SK-N-SH (cell line): ENCODE measurements at regions not wholly inside any gene's neighbourhood (a gene's known extent, or its start where the extent isn't known, plus 50 kb on each side); places are given as distances from the start of the nearest gene placed in this dataset.
A peak's percentile ranks its signal among the peaks of the same experiment; 100 is the strongest.

ENCODE experiments used
- CTCF ChIA-PET: fragments of 300-600, 350-600 bp; formaldehyde crosslinking; extraction: SDS; loops from one replicate; lab custom pipeline; 2021; lab: Yijun Ruan, JAX
- POLR2A ChIA-PET: fragments of 350-600 bp; sonication (Branson Sonifier 250); formaldehyde crosslinking; extraction: SDS; loops from one replicate; lab custom pipeline; 2020; ENCODE audit warnings: antibody characterized with exemption, inconsistent platforms; lab: Yijun Ruan, JAX
- DNase-seq: peaks from one replicate; pipeline ENCODE4 v3.0.0; 2012
- H2AFZ ChIP-seq: fragments of 200-600 bp; sonication (generic); 2 replicates; pipeline ENCODE4 v1.8.1; 2016; ENCODE audit warnings: antibody characterized with exemption, mild to moderate bottlenecking, low read depth
- H3F3A ChIP-seq: fragments of 200-600 bp; sonication (generic); replicated peaks from 2 replicates; pipeline ENCODE3; 2016; ENCODE audit warnings: antibody characterized with exemption, mild to moderate bottlenecking; ENCODE audit not compliant: insufficient read depth
- H3K27ac ChIP-seq, 2 experiments: fragments of 200-500 bp in 1 of 2; fragments of 200-600 bp in 1 of 2; sonication (Bioruptor generic) in 1 of 2; sonication (generic), shearing (Covaris generic) in 1 of 2; 2 replicates each; pipeline versions ENCODE4 v1.5.1 to v1.6.1; 2014 to 2016; ENCODE audit warnings: low read depth in 2 of 2, inconsistent platforms in 1 of 2, low read length in 1 of 2, mild to moderate bottlenecking in 1 of 2, mixed read lengths in 1 of 2
- H3K27me3 ChIP-seq: fragments of 200-600 bp; sonication (generic), shearing (Covaris generic); 2 replicates; pipeline ENCODE4 v1.6.1; 2016; ENCODE audit warnings: mixed run types; ENCODE audit not compliant: insufficient read depth
- H3K36me3 ChIP-seq, 2 experiments: fragments of 200-500 bp in 1 of 2; fragments of 200-600 bp in 1 of 2; sonication (Bioruptor generic) in 1 of 2; sonication (generic) in 1 of 2; replicated peaks in 1 of 2; 2 replicates each; pipeline versions ENCODE3 to v1.5.1; 2014 to 2016; ENCODE audit warnings: low read length in 1 of 2, mild to moderate bottlenecking in 1 of 2; ENCODE audit not compliant: insufficient read depth in 2 of 2, control insufficient read depth in 1 of 2
- H3K4me1 ChIP-seq, 2 experiments: fragments of 200-500 bp in 1 of 2; fragments of 200-600 bp in 1 of 2; sonication (Bioruptor generic) in 1 of 2; sonication (generic), shearing (Covaris generic) in 1 of 2; 2 replicates each; pipeline versions ENCODE4 v1.5.1 to v1.6.1; 2014 to 2016; ENCODE audit warnings: low read depth in 1 of 2, low read length in 1 of 2, mixed run types in 1 of 2; ENCODE audit not compliant: insufficient read depth in 2 of 2, control insufficient read depth in 1 of 2
- H3K4me2 ChIP-seq: fragments of 200-600 bp; sonication (generic), shearing (Covaris generic); 2 replicates; pipeline ENCODE4 v1.6.1; 2017; ENCODE audit warnings: mixed run types
- H3K4me3 ChIP-seq, 2 experiments: fragments of 200-500 bp in 1 of 2; fragments of 200-600 bp in 1 of 2; sonication (Bioruptor generic) in 1 of 2; sonication (generic), shearing (Covaris generic) in 1 of 2; 2 replicates each; pipeline versions ENCODE4 v1.5.1 to v1.8.1; 2014 to 2016; ENCODE audit warnings: low read depth in 2 of 2, inconsistent platforms in 1 of 2, low read length in 1 of 2, mild to moderate bottlenecking in 1 of 2, mixed read lengths in 1 of 2, moderate library complexity in 1 of 2
- H3K79me2 ChIP-seq: fragments of 200-600 bp; sonication (generic); 2 replicates; pipeline ENCODE4 v1.8.1; 2017; ENCODE audit warnings: mild to moderate bottlenecking; ENCODE audit not compliant: insufficient read depth
- H3K9ac ChIP-seq: fragments of 200-600 bp; sonication (generic); 2 replicates; pipeline ENCODE4 v1.6.1; 2017; ENCODE audit warnings: mixed run types
- H3K9me2 ChIP-seq: fragments of 200-600 bp; sonication (generic); 2 replicates; pipeline ENCODE4 v1.6.1; 2017; ENCODE audit warnings: mixed run types
- H3K9me3 ChIP-seq: fragments of 200-600 bp; sonication (generic); 2 replicates; pipeline ENCODE4 v1.6.1; 2017; ENCODE audit warnings: mixed run types, mild to moderate bottlenecking, moderate library complexity
- H4K20me1 ChIP-seq: fragments of 200-600 bp; sonication (generic); 2 replicates; pipeline ENCODE4 v1.6.1; 2017; ENCODE audit warnings: mild to moderate bottlenecking, mixed run types; ENCODE audit not compliant: insufficient read depth
- ELF1 ChIP-seq: IDR thresholded peaks from 2 replicates; pipeline ENCODE4 v1.4.0; 2012
- EZH2phosphoT487 ChIP-seq: fragments of 200-600 bp; sonication (generic); IDR thresholded peaks from 2 replicates; pipeline ENCODE4 v1.6.1; 2017; ENCODE audit warnings: low read depth, mixed run types, mild to moderate bottlenecking, antibody characterized with exemption, moderate library complexity, borderline replicate concordance
- FOXJ3 ChIP-seq: sonication (generic); formaldehyde crosslinking; IDR thresholded peaks from 2 replicates; pipeline ENCODE4 v1.5.1; 2020; ENCODE audit warnings: mild to moderate bottlenecking, missing genetic modification reagents
- FOXM1 ChIP-seq: IDR thresholded peaks from 2 replicates; pipeline ENCODE4 v1.4.0; 2012; ENCODE audit warnings: low read depth, mild to moderate bottlenecking
- GABPA ChIP-seq: IDR thresholded peaks from 2 replicates; pipeline ENCODE4 v1.4.0; 2012; ENCODE audit warnings: low read depth, mild to moderate bottlenecking
- JUND ChIP-seq: IDR thresholded peaks from 2 replicates; pipeline ENCODE4 v1.4.0; 2012
- MAX ChIP-seq: IDR thresholded peaks from 2 replicates; pipeline ENCODE4 v1.4.0; 2012; ENCODE audit warnings: low read depth
- MEF2A ChIP-seq: IDR thresholded peaks from 2 replicates; pipeline ENCODE4 v1.4.0; 2012; ENCODE audit warnings: low read depth, borderline replicate concordance
- PBX3 ChIP-seq: IDR thresholded peaks from 2 replicates; pipeline ENCODE4; 2012
- RCOR1 ChIP-seq: fragments of 150-350 bp; IDR thresholded peaks from 2 replicates; pipeline ENCODE4 v1.6.1; 2017; ENCODE audit warnings: antibody characterized with exemption, low read length
- REST ChIP-seq: IDR thresholded peaks from 2 replicates; pipeline ENCODE4 v1.6.1; 2012; ENCODE audit warnings: mild to moderate bottlenecking, low read depth, low read length, moderate library complexity
- RFX5 ChIP-seq: IDR thresholded peaks from 2 replicates; pipeline ENCODE4 v1.6.1; 2012; ENCODE audit warnings: mild to moderate bottlenecking, improper control_type of control experiment, low read length
- SMC3 ChIP-seq: IDR thresholded peaks from 2 replicates; pipeline ENCODE4 v1.6.1; 2012; ENCODE audit warnings: low read depth, low read length, improper control_type of control experiment
- USF1 ChIP-seq: IDR thresholded peaks from 2 replicates; pipeline ENCODE4 v1.4.0; 2012; ENCODE audit warnings: low read depth, borderline replicate concordance
- ZBTB33 ChIP-seq: IDR thresholded peaks from 2 replicates; pipeline ENCODE4 v1.4.0; 2012; ENCODE audit warnings: low read depth, borderline replicate concordance
- WGBS: methylation state at CpG from one replicate; pipeline ENCODE4 v1.1.6; 2017; ENCODE audit warnings: low lambda C conversion rate; 5-methylcytosine and 5-hydroxymethylcytosine counted together

- no peak for DNase-seq
- H3K27me3 ChIP-seq = no peaks in the 10 kb centered on the region
- H3K9me2 ChIP-seq = no peaks in the 10 kb centered on the region
- no peak overlapping the region for H3K4me3 ChIP-seq
- no peaks in the 10 kb centered on the region for H3K36me3 ChIP-seq
- no peaks in the 10 kb centered on the region for H3K9me3 ChIP-seq
- H3F3A ChIP-seq = no peaks in the 10 kb centered on the region
- H3K4me2 ChIP-seq = no peak overlapping the region
- H3K79me2 ChIP-seq = no peaks in the 10 kb centered on the region
- POLR2A ChIA-PET = no interaction called here
- peak overlapping the region in 1 of 2 experiments; percentile 67; a peak in 2 of 4 replicates for H3K27ac ChIP-seq
- no peak for TF ChIP-seq RFX5
- TF ChIP-seq GABPA = no peak
- no peak for TF ChIP-seq MEF2A
- no peak for TF ChIP-seq USF1
- TF ChIP-seq FOXJ3 (CRISPR knock-in tag) = no peak
- TF ChIP-seq JUND = no peak
- no peak for TF ChIP-seq REST
- TF ChIP-seq ELF1 = no peak
- TF ChIP-seq PBX3 = no peak
- TF ChIP-seq MAX = no peak
- TF ChIP-seq EZH2phosphoT487 = no peak
- peaks cover 0 to 29% of the 10 kb centered on the region in 2 experiments; a peak in 1 of 4 replicates for H3K4me1 ChIP-seq
- H3K9ac ChIP-seq = no peak overlapping the region
- H4K20me1 ChIP-seq = no peaks in the 10 kb centered on the region
- 23% methylated on average over 1 of the region's 1 CpG for WGBS
- CTCF ChIA-PET = interaction anchor here (0.6 to 3.0 kb wide), 5 partner anchors 18 to 225 kb away, joined by 3 to 12 read pairs (median 4); no protein-coding TSS in a partner anchor
- no peak overlapping the region for H2AFZ ChIP-seq
Observed at GRCh38 chr17:73974536-73974935, 228.9 kb upstream of the RPL38 start.

- no peak for DNase-seq
- Histone ChIP-seq H4K20me1 (no peaks in the 10 kb centered on the region), H3K9me2 (no peaks in the 10 kb centered on the region), H3K27ac (no peak overlapping the region), H3K79me2 (no peaks in the 10 kb centered on the region), H3K4me2 (no peak overlapping the region), H3K4me3 (no peak overlapping the region), H3K27me3 (no peaks in the 10 kb centered on the region), H2AFZ (no peak overlapping the region), H3K4me1 (peaks cover 0 to 29% of the 10 kb centered on the region in 2 experiments; a peak in 1 of 4 replicates), H3K36me3 (no peaks in the 10 kb centered on the region), H3F3A (no peaks in the 10 kb centered on the region), H3K9ac (no peak overlapping the region), H3K9me3 (no peaks in the 10 kb centered on the region)
- POLR2A ChIA-PET = no interaction called here
- WGBS = 18% methylated on average over 1 of the region's 1 CpG
- CTCF ChIA-PET = interaction anchor here (1.0 to 6.4 kb wide), 7 partner anchors 16 to 326 kb away, joined by 3 to 29 read pairs (median 6); no protein-coding TSS in a partner anchor
- TF ChIP-seq USF1 = no peak
- no peak for TF ChIP-seq REST
- TF ChIP-seq SMC3 = no peak
- TF ChIP-seq ZBTB33 = no peak
- no peak for TF ChIP-seq FOXM1
- TF ChIP-seq RCOR1 = no peak
Observed at GRCh38 chr17:73976147-73976546, 227.3 kb upstream of the RPL38 start.
